Loucy (cell line): ENCODE measurements at regions not wholly inside any gene's neighbourhood (a gene's known extent, or its start where the extent isn't known, plus 50 kb on each side); places are given as distances from the start of the nearest gene placed in this dataset.

Experiments
- H2AFZ ChIP-seq: fragments of 200-600 bp; sonication (generic); 2 replicates; pipeline ENCODE4 v1.6.0; 2016; ENCODE audit warnings: antibody characterized with exemption, mild to moderate bottlenecking, low read length, moderate library complexity
- H3F3A ChIP-seq: fragments of 200-600 bp; 2 replicates; pipeline ENCODE4 v1.6.0; 2016; ENCODE audit warnings: antibody characterized with exemption, low read depth, mild to moderate bottlenecking
- H3K27me3 ChIP-seq: fragments of 200-600 bp; sonication (generic); 2 replicates; pipeline ENCODE4 v1.6.1; 2014; ENCODE audit warnings: low read length, mild to moderate bottlenecking; ENCODE audit not compliant: insufficient read depth, poor library complexity, severe bottlenecking
- H3K36me3 ChIP-seq: fragments of 200-600 bp; sonication (generic); 2 replicates; pipeline ENCODE4 v1.6.1; 2016; ENCODE audit warnings: low read length; ENCODE audit not compliant: insufficient read depth
- H3K4me1 ChIP-seq: fragments of 200-600 bp; sonication (generic); 2 replicates; pipeline ENCODE4 v1.5.1; 2014; ENCODE audit warnings: low read length, mild to moderate bottlenecking; ENCODE audit not compliant: insufficient read depth, poor library complexity, severe bottlenecking
- H3K4me2 ChIP-seq: fragments of 200-600 bp; sonication (generic); 2 replicates; pipeline ENCODE4 v1.6.0; 2014; ENCODE audit warnings: antibody characterized with exemption, low read length, low read depth, mild to moderate bottlenecking; ENCODE audit not compliant: poor library complexity, severe bottlenecking
- H3K4me3 ChIP-seq: fragments of 200-600 bp; sonication (generic); 2 replicates; pipeline ENCODE4 v1.5.1; 2014; ENCODE audit warnings: low read length, mild to moderate bottlenecking, mixed read lengths; ENCODE audit not compliant: poor library complexity, severe bottlenecking
- H3K79me2 ChIP-seq: fragments of 200-600 bp; sonication (generic); 2 replicates; pipeline ENCODE4 v1.6.1; 2014; ENCODE audit warnings: low read length; ENCODE audit not compliant: insufficient read depth
- H3K9ac ChIP-seq: fragments of 200-600 bp; sonication (generic); 2 replicates; pipeline ENCODE4 v1.6.0; 2014; ENCODE audit warnings: mild to moderate bottlenecking, low read depth, low read length, moderate library complexity; ENCODE audit not compliant: poor library complexity, severe bottlenecking
- H3K9me2 ChIP-seq: fragments of 200-600 bp; sonication (generic); replicated peaks from 2 replicates; pipeline ENCODE4 v1.6.1; 2016; ENCODE audit warnings: low read depth, low read length, mixed read lengths
- H3K9me3 ChIP-seq: fragments of 200-600 bp; sonication (generic); 2 replicates; pipeline ENCODE4 v1.6.1; 2014; ENCODE audit warnings: mild to moderate bottlenecking, antibody characterized with exemption, low read length, low read depth; ENCODE audit not compliant: insufficient read depth
- H4K20me1 ChIP-seq: fragments of 200-600 bp; sonication (generic); 2 replicates; pipeline ENCODE4 v1.6.0; 2014; ENCODE audit warnings: antibody characterized with exemption, low read length, mild to moderate bottlenecking; ENCODE audit not compliant: insufficient read depth, poor library complexity, severe bottlenecking
- CTCF ChIP-seq: fragments of 200-600 bp; sonication (generic); conservative IDR thresholded peaks from 2 replicates; pipeline ENCODE4 v1.5.1; 2014; ENCODE audit warnings: mild to moderate bottlenecking, antibody characterized with exemption, low read length
- EZH2phosphoT487 ChIP-seq: fragments of 200-600 bp; IDR thresholded peaks from 2 replicates; pipeline ENCODE4 v1.6.1; 2018; ENCODE audit warnings: antibody characterized with exemption, mild to moderate bottlenecking, moderate library complexity, borderline replicate concordance

GRCh38 chr1:228921481-228921880 is 186.2 kb downstream of the RHOU start:
- no peaks in the 10 kb centered on the region for H3K4me1 ChIP-seq
- no peaks in the 10 kb centered on the region for H3K9me3 ChIP-seq
- H3K9me2 ChIP-seq, result no peaks in the 10 kb centered on the region
- no peak overlapping the region for H2AFZ ChIP-seq
- no peaks in the 10 kb centered on the region for H3K36me3 ChIP-seq
- H4K20me1 ChIP-seq, result no peaks in the 10 kb centered on the region
- TF ChIP-seq EZH2phosphoT487 (no peak), CTCF (no peak)
- H3K79me2 ChIP-seq, result no peaks in the 10 kb centered on the region
- H3K4me2 ChIP-seq, result no peak overlapping the region
- no peak overlapping the region for H3K9ac ChIP-seq
- no peak overlapping the region for H3K4me3 ChIP-seq
- H3F3A ChIP-seq, result no peaks in the 10 kb centered on the region
- H3K27me3 ChIP-seq, result no peaks in the 10 kb centered on the region

- H3K9ac ChIP-seq, result no peak overlapping the region
- H2AFZ ChIP-seq, result no peak overlapping the region
- H3K4me2 ChIP-seq, result no peak overlapping the region
- H3K36me3 ChIP-seq, result no peaks in the 10 kb centered on the region
- H3K79me2 ChIP-seq, result no peaks in the 10 kb centered on the region
- no peaks in the 10 kb centered on the region for H3K9me2 ChIP-seq
- no peaks in the 10 kb centered on the region for H4K20me1 ChIP-seq
- no peaks in the 10 kb centered on the region for H3K9me3 ChIP-seq
- H3K4me1 ChIP-seq, result no peaks in the 10 kb centered on the region
- TF ChIP-seq CTCF, result no peak
- H3F3A ChIP-seq, result no peaks in the 10 kb centered on the region
- H3K4me3 ChIP-seq, result no peak overlapping the region
- no peaks in the 10 kb centered on the region for H3K27me3 ChIP-seq
Observed at GRCh38 chr1:228922722-228923376, 187.6 kb downstream of the RHOU start.

GRCh38 chr1:228923973-228924686 is 188.9 kb downstream of the RHOU start:
- H4K20me1 ChIP-seq, result no peaks in the 10 kb centered on the region
- no peak overlapping the region for H3K4me3 ChIP-seq
- H2AFZ ChIP-seq, result no peak overlapping the region
- no peaks in the 10 kb centered on the region for H3K36me3 ChIP-seq
- no peak overlapping the region for H3K9ac ChIP-seq
- TF ChIP-seq CTCF (no peak), EZH2phosphoT487 (no peak)
- no peaks in the 10 kb centered on the region for H3K27me3 ChIP-seq
- no peaks in the 10 kb centered on the region for H3F3A ChIP-seq
- no peaks in the 10 kb centered on the region for H3K9me2 ChIP-seq
- no peaks in the 10 kb centered on the region for H3K4me1 ChIP-seq
- H3K79me2 ChIP-seq, result no peaks in the 10 kb centered on the region
- H3K9me3 ChIP-seq, result no peaks in the 10 kb centered on the region
- H3K4me2 ChIP-seq, result no peak overlapping the region
